Prostate gland (tissue), 2 donors: ENCODE measurements at regions not wholly inside any gene's neighbourhood (a gene's known extent, or its start where the extent isn't known, plus 50 kb on each side); places are given as distances from the start of the nearest gene placed in this dataset.

Source experiments
- DNase-seq: peaks from one replicate; pipeline ENCODE4 v3.0.0-alpha.2; 2019; ENCODE audit warnings: low spot score
- H3K27ac ChIP-seq, 2 donors: fragments of 200-600 bp; sonication (generic); 2 replicates each; pipeline ENCODE4 v1.5.1; 2017 to 2019
- H3K27me3 ChIP-seq: fragments of 200-600 bp; sonication (generic); replicated peaks from 2 replicates; pipeline ENCODE4 v1.5.1; 2019; ENCODE audit not compliant: insufficient read depth
- H3K36me3 ChIP-seq, 2 donors: fragments of 200-600 bp; sonication (generic); 1 replicate in 1 of 2; 2 replicates in 1 of 2; pipeline versions ENCODE4 v1.5.1 to v1.8.1; 2017 to 2019
- H3K4me1 ChIP-seq: fragments of 200-600 bp; sonication (generic); replicated peaks from 2 replicates; pipeline ENCODE4 v1.5.1; 2019
- H3K4me3 ChIP-seq, 2 donors: fragments of 200-600 bp; sonication (generic); 2 replicates each; pipeline ENCODE4 v1.5.1; 2017 to 2019
- H3K9me3 ChIP-seq: fragments of 200-600 bp; sonication (generic); 2 replicates; pipeline ENCODE4 v1.5.1; 2017
- CTCF ChIP-seq, 4 experiments: fragments of 200-600 bp in 2 of 4; fragments of 450-650 bp in 2 of 4; sonication (generic) in 2 of 4; IDR thresholded peaks; 1 replicate in 3 of 4; 2 replicates in 1 of 4; pipeline ENCODE4 v1.5.1; 2016 to 2019; ENCODE audit warnings: antibody characterized with exemption in 4 of 4, mild to moderate bottlenecking in 2 of 4, moderate library complexity in 2 of 4
- POLR2A ChIP-seq: fragments of 450-650 bp; IDR thresholded peaks from one replicate; pipeline ENCODE4 v1.6.1; 2016; ENCODE audit warnings: antibody characterized with exemption, mild to moderate bottlenecking
- POLR2AphosphoS5 ChIP-seq: sonication (generic); formaldehyde crosslinking; IDR thresholded peaks from one replicate; pipeline ENCODE4 v1.6.1; 2017; ENCODE audit warnings: antibody characterized with exemption
- WGBS: methylation state at CpG from one replicate; pipeline ENCODE4 v1.1.5; 2018; 5-methylcytosine and 5-hydroxymethylcytosine counted together
- intact Hi-C: fragments of 100-400 bp; cut with DNase I; formaldehyde crosslinking; loops from one replicate; pipeline ENCODE4 v1.14.2; 2022

- Histone ChIP-seq H3K36me3 (no peaks in the 10 kb centered on the region), H3K4me1 (no peaks in the 10 kb centered on the region), H3K9me3 (no peaks in the 10 kb centered on the region), H3K4me3 (no peak overlapping the region), H3K27me3 (no peaks in the 10 kb centered on the region), H3K27ac (no peak overlapping the region)
- 95% methylated on average over 3 of the region's 3 CpGs for WGBS
- no peak for DNase-seq
- TF ChIP-seq POLR2AphosphoS5: no peak
- TF ChIP-seq POLR2A: no peak
- TF ChIP-seq CTCF (IDR thresholded peaks at IDR 0.05): no peak
- intact Hi-C loops: no loop called here
Measured at GRCh38 chr2:41572154-41572553, 475.7 kb upstream of the PKDCC start.

- intact Hi-C loops: no loop called here
- Histone ChIP-seq H3K36me3 (no peaks in the 10 kb centered on the region), H3K27me3 (no peaks in the 10 kb centered on the region), H3K9me3 (no peaks in the 10 kb centered on the region), H3K4me1 (no peaks in the 10 kb centered on the region), H3K27ac (no peak overlapping the region), H3K4me3 (no peak overlapping the region)
- TF ChIP-seq POLR2AphosphoS5 (no peak), CTCF (IDR thresholded peaks at IDR 0.05) (no peak), POLR2A (no peak)
- WGBS: 86% methylated on average over 2 of the region's 2 CpGs
- no peak for DNase-seq
Measured at GRCh38 chr2:41576423-41576822, 471.4 kb upstream of the PKDCC start.

- Histone ChIP-seq H3K27me3 (no peaks in the 10 kb centered on the region), H3K27ac (no peak overlapping the region), H3K9me3 (no peaks in the 10 kb centered on the region), H3K4me1 (no peaks in the 10 kb centered on the region), H3K36me3 (no peaks in the 10 kb centered on the region), H3K4me3 (no peak overlapping the region)
- no peak for DNase-seq
- TF ChIP-seq CTCF (IDR thresholded peaks at IDR 0.05): no peak
- TF ChIP-seq POLR2AphosphoS5: no peak
- no peak for TF ChIP-seq POLR2A
- WGBS: 80% methylated on average over 2 of the region's 2 CpGs
- intact Hi-C loops: no loop called here
Measured at GRCh38 chr2:41579806-41580205, 468.0 kb upstream of the PKDCC start.

GRCh38 chr2:41580806-41581205 lies 467.0 kb upstream of the PKDCC start:
- Histone ChIP-seq H3K27ac (no peak overlapping the region), H3K36me3 (no peaks in the 10 kb centered on the region), H3K4me1 (no peaks in the 10 kb centered on the region), H3K27me3 (no peaks in the 10 kb centered on the region), H3K9me3 (no peaks in the 10 kb centered on the region), H3K4me3 (no peak overlapping the region)
- 83% methylated on average over 4 of the region's 4 CpGs for WGBS
- intact Hi-C loops: no loop called here
- TF ChIP-seq POLR2AphosphoS5 (no peak), POLR2A (no peak), CTCF (IDR thresholded peaks at IDR 0.05) (no peak)
- no peak for DNase-seq

GRCh38 chr2:41595240-41595639 lies 452.6 kb upstream of the PKDCC start:
- Histone ChIP-seq H3K9me3 (no peaks in the 10 kb centered on the region), H3K36me3 (no peaks in the 10 kb centered on the region), H3K27me3 (no peaks in the 10 kb centered on the region), H3K4me3 (no peak overlapping the region), H3K4me1 (no peaks in the 10 kb centered on the region), H3K27ac (no peak overlapping the region)
- intact Hi-C loops: no loop called here
- no peak for DNase-seq
- WGBS: 81% methylated on average over 1 of the region's 1 CpG
- no peak for TF ChIP-seq POLR2AphosphoS5
- no peak for TF ChIP-seq CTCF (IDR thresholded peaks at IDR 0.05)
- TF ChIP-seq POLR2A: no peak
